Adipose tissue (tissue), 3 donors: ENCODE measurements at regions not wholly inside any gene's neighbourhood (a gene's known extent, or its start where the extent isn't known, plus 50 kb on each side); places are given as distances from the start of the nearest gene placed in this dataset.

Source experiments
- H3K27ac ChIP-seq: one replicate; pipeline ENCODE4 v1.5.1; 2013; ENCODE audit warnings: low read depth, low read length
- WGBS, 3 donors: extraction: QIAGEN DNeasy Blood & Tissue Kit; methylation state at CpG; one replicate each; pipeline ENCODE4 v1.1.7; 2013; 5-methylcytosine and 5-hydroxymethylcytosine counted together
- donor health status: healthy with polysubstance abuse.
- donor health status: Bipolar disorder and iron deficiency.
- donor health status: healthy.

DNA sequence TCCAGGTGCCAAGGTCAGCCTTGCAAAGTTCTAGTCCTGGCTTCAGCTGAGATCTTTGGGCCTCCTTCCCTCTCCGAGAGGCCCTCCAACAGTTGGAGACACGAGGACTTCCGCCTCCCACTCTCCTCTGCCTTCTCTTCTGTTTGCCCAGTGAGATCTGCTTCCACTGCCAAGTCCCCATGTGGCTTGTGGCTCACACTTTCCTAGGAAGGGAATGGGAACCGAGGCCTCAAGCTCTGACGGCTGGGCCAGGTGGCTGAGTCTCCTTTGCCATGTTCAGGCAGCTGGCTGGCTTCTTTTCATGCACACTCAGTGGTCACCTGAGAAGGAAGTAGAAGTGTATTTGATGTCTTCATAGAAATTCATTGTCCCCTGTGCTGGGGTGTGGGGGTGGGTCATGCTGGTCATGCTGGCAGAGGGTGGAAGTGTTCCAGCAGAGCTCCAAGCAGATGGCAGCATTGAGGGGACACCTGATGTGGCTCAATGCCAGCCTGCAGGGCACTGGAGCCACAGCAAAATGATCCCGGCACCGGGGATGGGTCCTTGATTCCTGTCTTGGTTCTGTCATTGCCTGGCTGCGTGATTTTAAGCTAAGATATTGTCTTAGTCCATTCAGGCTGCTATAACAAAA, 130.4 kb downstream of the ADAMTS15 start:
- WGBS, 3 donors, result 62 to 89% (median 78%) methylated on average over 8 of the region's 8 CpGs
- H3K27ac ChIP-seq, result no peak overlapping the region

DNA sequence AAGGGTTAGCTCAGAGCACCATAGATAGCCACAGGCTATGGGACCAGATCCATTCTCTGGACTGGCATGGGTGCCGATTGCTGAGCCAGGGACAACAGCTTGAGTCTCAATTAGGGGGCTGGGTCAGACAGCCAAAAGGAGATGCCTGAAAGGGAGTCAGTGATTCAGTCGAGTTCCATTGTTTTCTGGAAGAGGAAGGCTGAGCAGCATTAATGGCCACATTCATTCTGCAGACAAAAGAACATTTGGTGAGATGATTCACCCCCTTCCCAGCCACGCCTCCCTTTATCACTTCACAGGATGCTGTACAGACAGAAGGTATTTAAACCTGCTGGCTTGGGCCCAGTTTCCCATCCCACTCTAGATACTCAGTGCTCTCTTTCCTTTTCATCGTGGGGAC, 131.9 kb downstream of the ADAMTS15 start:
- WGBS, 3 donors, result 25 to 46% (median 39%) methylated on average over 4 of the region's 4 CpGs
- no peak overlapping the region for H3K27ac ChIP-seq

DNA sequence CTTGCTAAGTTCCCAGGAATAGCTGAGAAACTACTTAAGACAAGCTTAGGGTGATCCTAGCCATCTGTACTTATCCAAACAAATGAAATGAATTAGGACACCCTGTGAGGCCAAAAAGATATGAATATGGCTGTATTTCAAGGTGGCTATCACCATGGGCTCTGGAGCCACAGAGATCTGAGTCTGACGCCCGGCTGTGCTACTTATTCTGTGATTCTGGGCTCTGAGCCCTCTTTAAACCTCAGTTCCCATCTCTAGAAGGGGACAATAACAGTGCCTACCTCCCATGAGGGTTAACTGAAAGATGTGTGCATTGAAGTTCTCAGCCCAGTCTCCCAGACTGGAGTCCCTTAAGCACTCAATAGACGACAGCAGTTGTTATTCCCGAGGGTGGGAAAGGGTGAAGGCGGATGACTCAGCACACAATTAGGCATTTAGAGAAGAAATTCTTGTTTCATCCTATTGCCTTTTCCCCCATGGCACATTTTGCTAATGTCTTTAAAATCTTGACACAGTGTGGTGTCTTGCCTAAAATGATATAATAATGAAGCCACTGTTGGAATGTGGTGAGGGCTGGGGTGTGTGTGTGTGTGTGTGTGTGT, 132.5 kb downstream of the ADAMTS15 start:
- H3K27ac ChIP-seq, result no peak overlapping the region
- WGBS, 3 donors, result 45 to 58% (median 52%) methylated on average over 5 of the region's 5 CpGs

DNA sequence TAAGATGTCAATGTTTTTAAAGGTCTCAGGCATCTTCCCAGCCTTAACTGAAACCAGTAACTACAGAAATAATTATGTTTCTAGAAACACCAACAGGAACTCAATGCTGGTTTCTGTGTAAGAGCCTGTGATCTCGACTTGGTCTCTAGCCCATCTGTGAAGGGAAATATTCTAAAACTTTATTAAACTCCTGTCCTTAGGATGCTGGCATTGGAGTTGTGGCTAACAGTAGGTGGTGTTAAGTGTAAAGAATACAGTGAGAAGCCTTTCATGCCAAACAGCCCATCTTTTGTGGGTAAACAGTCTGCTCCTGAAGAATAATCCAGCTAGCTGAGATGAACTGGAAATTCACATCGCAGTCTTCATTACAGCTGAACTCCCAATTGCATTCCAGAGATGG, 133.2 kb downstream of the ADAMTS15 start:
- no peak overlapping the region for H3K27ac ChIP-seq
- WGBS, 3 donors, result 58 to 66% (median 60%) methylated on average over 2 of the region's 2 CpGs

DNA sequence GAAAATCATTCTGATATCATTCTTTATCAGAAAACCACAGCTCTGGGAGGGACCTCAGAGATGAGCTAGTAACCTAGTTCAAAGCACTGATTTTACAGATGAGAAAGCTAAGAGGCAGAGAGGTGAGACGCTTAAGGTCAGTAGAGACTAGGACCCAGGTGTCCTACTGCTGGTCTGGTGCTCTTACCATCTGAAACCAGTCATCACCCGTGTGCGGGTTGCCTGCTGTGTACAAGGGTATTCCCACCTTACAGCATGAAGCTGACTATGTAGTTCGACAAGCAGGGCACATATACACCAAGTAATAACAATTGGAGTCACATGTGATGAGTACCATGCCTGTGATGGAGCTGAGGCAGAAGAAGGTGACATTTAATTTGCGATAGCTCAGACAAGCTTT, 133.7 kb downstream of the ADAMTS15 start:
- WGBS, 3 donors, result 78 to 94% (median 89%) methylated on average over 5 of the region's 5 CpGs
- no peak overlapping the region for H3K27ac ChIP-seq

DNA sequence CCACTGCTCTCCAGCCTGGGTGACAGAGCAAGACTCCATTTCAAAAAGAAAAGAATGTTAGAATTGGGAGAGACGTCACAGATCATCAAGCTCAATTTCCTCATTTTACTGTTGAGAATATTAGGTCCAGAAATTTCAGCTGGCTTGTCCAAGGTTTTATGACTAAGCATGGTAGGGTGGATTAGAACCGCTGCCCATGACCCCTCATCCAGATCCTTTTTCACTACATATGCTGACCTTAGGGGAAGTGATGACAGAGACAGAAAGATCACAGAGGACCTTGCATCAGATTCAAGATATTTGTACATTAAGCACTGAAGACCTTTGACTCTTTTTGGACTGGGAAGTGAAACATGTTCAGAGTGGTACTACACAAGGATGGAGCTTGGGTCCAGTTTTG, 134.5 kb downstream of the ADAMTS15 start:
- no peak overlapping the region for H3K27ac ChIP-seq
- WGBS, 3 donors, result 63 to 78% (median 70%) methylated on average over 2 of the region's 2 CpGs

DNA sequence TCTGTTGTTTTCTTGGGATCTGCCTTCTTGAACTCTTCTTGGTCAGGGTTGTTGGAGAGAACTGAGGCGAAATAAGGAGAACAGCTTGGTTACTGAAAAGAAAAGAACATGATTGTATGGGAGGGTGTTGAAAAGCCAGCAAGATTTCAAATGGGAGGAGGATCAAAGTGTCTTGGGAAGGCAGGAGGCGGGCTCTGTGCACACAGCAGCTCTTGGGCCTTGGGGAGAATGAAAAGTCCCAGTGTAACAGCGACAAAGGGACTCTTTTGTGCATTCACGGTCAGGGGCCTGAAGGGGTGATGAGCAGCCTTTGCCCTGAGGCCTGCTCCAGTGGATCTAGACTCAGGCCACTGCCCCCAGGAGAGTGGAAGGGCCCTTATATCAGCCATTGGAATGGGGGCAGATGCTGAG, 135.4 kb downstream of the ADAMTS15 start:
- WGBS, 3 donors, result 58 to 92% (median 85%) methylated on average over 4 of the region's 4 CpGs
- H3K27ac ChIP-seq, result no peak overlapping the region

DNA sequence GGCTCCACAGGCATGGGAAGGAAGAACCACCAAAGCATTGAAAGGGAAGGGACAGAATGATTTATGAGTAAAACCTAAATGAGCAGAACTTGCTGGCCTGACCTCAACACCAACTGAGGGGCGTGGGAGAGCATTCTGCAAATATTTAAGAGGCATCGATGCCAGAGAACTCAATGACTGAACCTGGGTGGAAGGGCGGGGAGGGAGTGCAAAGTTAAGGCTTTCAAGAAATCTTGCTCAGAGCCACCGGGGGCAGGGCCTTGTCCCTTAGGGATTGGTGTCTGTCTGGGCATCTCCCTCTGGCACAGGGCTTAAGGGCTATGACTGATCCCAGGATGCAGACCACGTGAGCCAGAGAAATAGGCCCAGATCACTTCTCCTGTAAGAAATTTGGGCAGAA, 137.1 kb downstream of the ADAMTS15 start:
- no peak overlapping the region for H3K27ac ChIP-seq

DNA sequence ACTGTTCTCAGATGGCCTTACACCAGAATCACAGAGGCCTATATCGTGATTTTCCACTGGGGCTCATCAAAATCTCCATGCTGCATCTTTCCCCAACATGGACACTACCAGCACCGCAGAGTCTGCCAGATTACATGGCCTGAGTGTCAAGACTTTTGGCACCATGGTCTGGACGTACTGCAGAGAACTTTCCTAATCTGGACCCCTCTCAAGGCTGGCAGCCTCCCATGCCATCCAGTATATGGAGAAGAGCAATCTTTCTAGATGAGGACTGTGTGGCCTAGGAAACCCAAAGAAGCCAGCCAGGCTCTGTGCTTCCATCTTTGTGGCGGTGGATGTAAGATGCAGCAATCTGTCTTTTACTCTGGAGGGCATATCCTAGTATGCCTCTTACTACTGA, 139.2 kb downstream of the ADAMTS15 start:
- 61 to 84% (median 64%) methylated on average over 4 of the region's 4 CpGs for WGBS, 3 donors

More for the DNA sequence above, 137.1 kb downstream of the ADAMTS15 start:
- 61 to 68% (median 64%) methylated on average over 5 of the region's 5 CpGs for WGBS, 3 donors

DNA sequence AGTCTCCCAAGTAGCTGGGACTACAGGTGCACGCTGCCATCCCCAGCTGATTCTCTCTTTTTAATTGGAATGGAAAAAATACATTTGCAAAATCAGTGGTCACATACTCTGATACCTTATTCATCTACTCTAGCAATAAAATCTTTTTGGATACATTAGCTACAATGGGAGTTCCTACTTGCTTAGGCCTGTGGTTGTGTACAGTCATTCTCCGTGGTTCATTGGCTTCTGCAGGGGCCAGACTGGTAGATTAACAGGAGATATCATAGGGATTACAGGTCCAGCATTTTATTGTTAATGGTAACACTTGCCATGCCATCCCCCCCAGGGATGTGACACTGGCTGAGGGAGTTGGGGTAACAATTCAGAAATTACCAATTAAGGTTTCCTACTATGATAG, 140.0 kb downstream of the ADAMTS15 start:
- no peak overlapping the region for H3K27ac ChIP-seq
- 87 to 90% (median 88%) methylated on average over 2 of the region's 2 CpGs for WGBS, 3 donors

More for the DNA sequence above, 139.2 kb downstream of the ADAMTS15 start:
- no peak overlapping the region for H3K27ac ChIP-seq

DNA sequence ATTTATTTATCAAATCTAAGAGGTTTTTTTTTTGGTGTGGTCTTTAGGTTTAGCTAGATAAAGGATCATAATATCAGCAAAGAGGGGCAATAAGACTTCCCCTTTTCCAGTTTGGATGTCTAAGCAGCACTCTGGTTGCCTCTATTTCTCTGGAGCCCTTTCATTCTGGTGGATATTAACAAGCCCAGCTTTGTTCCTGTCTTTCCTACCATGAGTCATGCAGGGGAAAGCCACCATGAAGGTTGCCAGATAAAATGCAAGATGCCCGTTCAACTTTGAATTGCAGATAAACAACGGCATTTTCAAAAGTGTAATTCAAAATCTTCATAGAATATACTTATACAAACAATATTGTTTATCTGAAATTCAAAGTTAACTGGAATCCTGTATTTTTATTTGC, 143.6 kb downstream of the ADAMTS15 start:
- WGBS, 3 donors, result 24 to 58% (median 30%) methylated on average over 2 of the region's 2 CpGs
- no peak overlapping the region for H3K27ac ChIP-seq

DNA sequence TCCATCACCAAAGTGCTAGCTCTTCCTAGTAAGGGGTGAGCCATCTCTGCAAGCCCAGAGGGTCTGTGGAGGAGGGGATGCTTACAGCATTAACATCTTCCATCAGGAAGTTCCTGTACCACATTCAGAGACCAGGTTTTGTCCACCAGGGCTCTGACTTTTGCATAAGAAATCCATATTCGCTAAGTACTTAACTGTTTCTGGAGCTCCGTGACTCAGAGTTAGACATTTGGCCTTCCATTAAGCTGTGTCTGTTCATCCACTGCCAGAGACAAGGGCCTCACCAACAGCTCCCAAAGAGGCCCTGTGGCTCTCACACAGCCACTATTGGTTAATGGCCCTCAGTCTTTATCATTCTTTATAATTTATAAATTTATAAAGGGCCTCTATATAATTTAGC, 144.6 kb downstream of the ADAMTS15 start:
- WGBS, 3 donors, result 85 to 98% (median 92%) methylated on average over 2 of the region's 2 CpGs
- no peak overlapping the region for H3K27ac ChIP-seq

DNA sequence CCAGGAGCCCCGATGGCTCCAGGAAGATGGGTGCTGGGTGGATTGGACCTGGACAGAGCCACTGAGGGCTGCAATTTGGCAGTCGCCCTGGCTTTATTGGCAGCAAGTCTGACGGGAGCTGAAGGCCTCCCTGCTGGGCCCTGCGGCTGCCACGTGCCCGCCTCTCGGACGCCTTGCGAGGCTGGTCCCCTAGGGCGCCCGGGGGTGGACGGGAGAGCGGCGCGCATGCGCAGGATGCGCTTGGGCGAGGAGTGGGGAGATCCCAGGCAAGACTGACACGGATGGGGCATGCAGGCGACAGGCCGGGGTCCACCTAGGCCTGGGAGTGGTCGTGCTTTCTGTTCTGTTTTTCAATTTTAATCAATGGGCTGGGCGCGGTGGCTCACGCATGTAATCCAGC, 150.0 kb downstream of the ADAMTS15 start:
- 92 to 93% (median 92%) methylated on average over 25 of the region's 25 CpGs for WGBS, 3 donors
- H3K27ac ChIP-seq, result no peak overlapping the region

DNA sequence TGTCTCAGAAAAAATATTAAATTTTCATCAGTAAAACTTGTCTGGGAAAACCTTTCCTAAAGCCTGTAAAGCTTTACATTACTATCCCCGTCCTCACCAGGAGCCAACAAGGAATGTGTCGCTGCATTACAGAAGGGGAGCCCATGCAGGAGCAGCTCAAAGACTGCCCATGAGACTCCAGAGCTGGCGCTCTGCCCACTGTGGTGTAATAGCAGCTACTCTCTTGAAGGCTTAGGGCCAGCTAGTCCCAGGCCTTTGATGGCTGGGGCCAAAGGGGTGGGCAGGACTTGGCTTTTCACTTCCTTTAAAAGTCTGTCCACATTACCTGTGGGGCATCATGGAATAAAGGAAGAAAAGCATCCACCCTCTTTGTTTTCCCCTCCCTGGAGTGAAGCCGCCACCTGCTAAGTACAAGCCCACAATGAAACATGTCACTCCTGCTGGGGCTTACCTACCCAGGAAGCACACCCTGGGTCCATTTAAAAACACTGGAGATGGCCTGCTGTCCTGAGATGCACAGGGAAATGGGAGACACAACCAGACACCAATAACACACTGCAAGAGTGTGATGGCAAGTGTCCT, 150.7 kb downstream of the ADAMTS15 start:
- 84 to 93% (median 91%) methylated on average over 4 of the region's 4 CpGs for WGBS, 3 donors
- H3K27ac ChIP-seq, result no peak overlapping the region

DNA sequence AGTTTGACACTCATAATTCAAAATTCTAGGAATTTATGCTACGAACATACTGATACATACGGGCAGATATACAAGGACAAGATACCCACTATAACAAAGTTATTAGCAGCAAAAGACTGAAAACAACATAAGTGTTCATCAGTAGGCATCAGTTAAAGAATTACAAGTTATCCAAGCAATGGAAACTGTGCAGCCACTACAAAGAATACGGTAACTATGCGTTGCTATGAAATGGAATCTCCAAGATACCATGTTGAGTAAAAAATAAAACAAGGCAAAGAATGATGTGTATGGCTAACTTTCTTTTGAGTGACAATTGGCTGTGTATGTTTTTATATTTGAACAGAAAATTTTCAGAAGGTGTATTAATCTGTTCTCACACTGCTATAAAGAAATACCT, 151.7 kb downstream of the ADAMTS15 start:
- H3K27ac ChIP-seq, result no peak overlapping the region
- WGBS, 3 donors, result 72 to 91% (median 73%) methylated on average over 4 of the region's 4 CpGs

DNA sequence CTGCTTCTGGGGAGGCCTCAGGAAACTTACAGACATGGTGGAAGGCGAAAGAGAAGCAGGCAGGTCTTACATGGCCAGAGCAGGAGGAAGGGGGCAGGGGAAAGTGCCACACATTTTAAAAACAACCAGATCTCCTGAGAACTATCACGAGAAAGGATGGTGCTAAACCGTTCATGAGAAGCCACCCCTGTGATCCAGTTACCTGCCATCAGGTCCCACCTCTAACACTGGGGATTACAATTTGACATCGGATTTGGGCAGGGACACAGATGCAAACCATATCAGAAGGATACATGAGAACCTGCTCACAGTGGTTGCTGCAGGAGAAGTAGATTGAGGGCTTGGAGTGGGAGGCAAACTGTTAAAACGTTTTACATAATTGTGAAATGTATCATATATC, 152.2 kb downstream of the ADAMTS15 start:
- WGBS, 3 donors, result 65 to 74% (median 69%) methylated on average over 5 of the region's 5 CpGs
- H3K27ac ChIP-seq, result no peak overlapping the region

DNA sequence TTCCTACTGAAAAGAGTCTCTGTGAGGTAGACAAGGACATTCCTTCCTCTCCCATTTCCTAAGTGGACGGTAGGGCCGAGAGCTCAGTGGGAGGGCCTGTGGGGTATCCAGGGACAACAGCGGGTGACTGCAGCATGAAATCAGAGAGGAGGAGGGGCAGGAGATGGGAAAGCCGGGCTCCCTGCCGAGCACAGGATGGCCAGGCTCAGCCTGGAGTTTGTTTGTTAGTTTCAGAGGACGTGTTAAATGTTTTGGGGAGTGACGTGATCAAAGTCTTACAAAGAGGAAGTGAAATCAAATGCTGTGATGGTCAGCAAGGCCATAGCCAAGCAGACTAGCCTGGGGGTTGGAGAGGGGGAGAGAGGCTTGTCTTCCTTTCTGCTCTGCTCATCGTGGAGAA, 152.7 kb downstream of the ADAMTS15 start:
- H3K27ac ChIP-seq, result no peak overlapping the region
- 28 to 40% (median 38%) methylated on average over 8 of the region's 8 CpGs for WGBS, 3 donors

DNA sequence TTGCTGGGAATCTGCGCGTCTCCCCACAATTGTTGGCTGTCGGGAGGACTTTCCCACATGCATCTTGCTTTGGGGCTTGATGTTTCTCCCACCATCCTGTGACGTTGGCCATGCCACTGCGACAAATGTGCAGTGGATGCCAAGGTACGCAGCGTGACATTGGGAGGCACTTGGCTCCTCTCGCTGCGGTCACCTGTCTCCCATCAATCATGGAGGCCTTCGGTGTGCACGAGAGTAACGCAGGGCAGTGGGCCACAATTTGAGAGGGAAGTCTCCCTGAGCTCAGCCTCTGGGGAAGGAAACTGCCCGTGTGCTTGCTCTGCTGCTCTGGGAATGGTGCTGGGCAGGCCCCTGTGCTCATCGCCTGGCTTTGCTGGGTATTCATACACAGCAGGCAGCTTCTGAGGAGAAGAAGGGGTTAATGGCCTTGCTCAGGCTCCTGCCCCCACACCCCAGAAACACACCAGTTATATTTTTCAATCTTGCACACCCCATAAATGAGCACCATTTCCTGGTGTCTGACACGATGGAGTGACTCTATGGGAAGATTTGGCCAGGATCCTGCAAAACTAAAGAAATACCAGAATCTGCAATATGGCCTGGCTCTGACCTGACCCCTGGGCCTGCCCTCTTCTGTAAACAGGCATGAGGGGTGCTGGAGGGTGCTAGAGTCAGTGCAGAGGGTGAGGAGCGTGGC, 153.5 kb downstream of the ADAMTS15 start:
- 88 to 90% (median 90%) methylated on average over 16 of the region's 16 CpGs for WGBS, 3 donors

DNA sequence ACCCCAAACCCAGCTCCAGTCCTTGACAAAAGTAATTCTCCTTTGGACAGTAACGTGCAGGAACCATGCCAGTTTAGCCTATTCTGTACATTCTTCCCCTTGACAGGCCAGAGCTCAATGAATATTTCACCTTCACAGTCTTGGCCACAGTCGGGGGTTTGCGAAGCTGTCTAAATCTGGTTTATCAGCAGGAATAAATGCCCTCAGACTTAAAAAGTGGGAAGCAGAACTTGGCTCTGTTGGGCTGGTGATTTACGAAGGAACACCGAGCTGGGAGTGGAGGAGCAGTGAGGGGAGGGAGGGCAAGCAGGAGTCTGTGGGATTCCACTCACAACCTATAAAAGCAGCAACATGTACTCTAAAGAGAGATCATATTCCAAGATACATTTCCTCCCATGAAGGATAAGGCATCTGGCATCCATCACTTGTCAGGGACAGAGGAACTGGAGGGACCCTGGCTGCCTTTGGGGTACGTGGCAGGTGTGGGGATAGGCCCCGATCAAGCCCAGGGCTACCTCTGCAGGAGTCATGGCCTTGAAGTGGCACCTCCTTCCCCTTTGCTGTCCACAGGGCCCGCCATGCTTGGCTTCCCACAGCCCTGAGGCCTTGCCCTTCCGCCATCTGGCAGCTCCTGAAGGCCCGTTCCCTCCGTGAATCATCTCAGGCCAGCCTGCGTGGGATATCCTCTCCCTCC, 154.3 kb downstream of the ADAMTS15 start:
- 72 to 88% (median 84%) methylated on average over 12 of the region's 12 CpGs for WGBS, 3 donors
- no peak overlapping the region for H3K27ac ChIP-seq

More for the DNA sequence above, 153.5 kb downstream of the ADAMTS15 start:
- H3K27ac ChIP-seq, result no peak overlapping the region
